HEK293T (cell line): ENCODE measurements at regions not wholly inside any gene's neighbourhood (a gene's known extent, or its start where the extent isn't known, plus 50 kb on each side); places are given as distances from the start of the nearest gene placed in this dataset.

Experiments
- CTCF ChIA-PET: fragments of 350-600 bp; formaldehyde crosslinking; extraction: SDS; loops from one replicate; lab custom pipeline; 2021; ENCODE audit warnings: antibody characterized with exemption, inconsistent platforms; lab: Yijun Ruan, JAX
- POLR2A ChIA-PET: fragments of 350-600 bp; formaldehyde crosslinking; extraction: SDS; loops from one replicate; lab custom pipeline; 2020; ENCODE audit warnings: antibody characterized with exemption, inconsistent platforms; lab: Yijun Ruan, JAX
- DNase-seq: peaks from one replicate; pipeline ENCODE4 v3.0.0; 2012; ENCODE audit warnings: mixed read lengths; ENCODE audit errors: extremely low spot score
- ARNT ChIP-seq: fragments of 450-650 bp; IDR thresholded peaks from 2 replicates; pipeline ENCODE4 v1.6.1; 2017; ENCODE audit warnings: mild to moderate bottlenecking
- BHLHE40 ChIP-seq: fragments of 450-650 bp; IDR thresholded peaks from 2 replicates; pipeline ENCODE4 v1.6.1; 2016; ENCODE audit warnings: mild to moderate bottlenecking, moderate library complexity, borderline replicate concordance
- CTBP1 ChIP-seq: fragments of 450-650 bp; IDR thresholded peaks from 2 replicates; pipeline ENCODE4 v1.6.1; 2016; ENCODE audit warnings: borderline replicate concordance
- ELF4 ChIP-seq: fragments of 450-650 bp; IDR thresholded peaks from 2 replicates; pipeline ENCODE4 v1.6.1; 2017; ENCODE audit warnings: antibody characterized with exemption
- FOXA1 ChIP-seq: fragments of 450-650 bp; IDR thresholded peaks from 2 replicates; pipeline ENCODE4 v1.6.1; 2016; ENCODE audit warnings: mild to moderate bottlenecking
- FOXK2 ChIP-seq: fragments of 450-650 bp; IDR thresholded peaks from 2 replicates; pipeline ENCODE4 v1.6.1; 2016; ENCODE audit warnings: mild to moderate bottlenecking
- FOXM1 ChIP-seq: fragments of 450-650 bp; IDR thresholded peaks from 2 replicates; pipeline ENCODE4 v1.6.1; 2017; ENCODE audit warnings: mild to moderate bottlenecking, borderline replicate concordance
- HDGF ChIP-seq: fragments of 450-650 bp; IDR thresholded peaks from 2 replicates; pipeline ENCODE4 v1.6.1; 2017; ENCODE audit warnings: antibody characterized with exemption, borderline replicate concordance
- L3MBTL2 ChIP-seq: fragments of 450-650 bp; conservative IDR thresholded peaks from 2 replicates; pipeline ENCODE4 v1.6.1; 2016; ENCODE audit warnings: mild to moderate bottlenecking
- LEF1 ChIP-seq: fragments of 450-650 bp; IDR thresholded peaks from 2 replicates; pipeline ENCODE4 v1.6.1; 2017; ENCODE audit warnings: mild to moderate bottlenecking, borderline replicate concordance
- NFRKB ChIP-seq: fragments of 450-650 bp; IDR thresholded peaks from 2 replicates; pipeline ENCODE4 v1.6.1; 2016; ENCODE audit warnings: mild to moderate bottlenecking, moderate library complexity
- SP1 ChIP-seq: fragments of 450-650 bp; IDR thresholded peaks from 2 replicates; pipeline ENCODE4 v1.6.1; 2017
- SUZ12 ChIP-seq: fragments of 450-650 bp; IDR thresholded peaks from 2 replicates; pipeline ENCODE4 v1.6.1; 2016; ENCODE audit warnings: mild to moderate bottlenecking
- TARDBP ChIP-seq: fragments of 450-650 bp; IDR thresholded peaks from 2 replicates; pipeline ENCODE4 v1.6.1; 2016
- ZNF384 ChIP-seq: fragments of 450-650 bp; IDR thresholded peaks from 2 replicates; pipeline ENCODE4 v1.6.1; 2016
- TF ChIP-seq, protein P1 (sequence below): fragments of 450-650 bp; IDR thresholded peaks from 2 replicates; pipeline ENCODE4 v1.6.1; 2016

DNA sequence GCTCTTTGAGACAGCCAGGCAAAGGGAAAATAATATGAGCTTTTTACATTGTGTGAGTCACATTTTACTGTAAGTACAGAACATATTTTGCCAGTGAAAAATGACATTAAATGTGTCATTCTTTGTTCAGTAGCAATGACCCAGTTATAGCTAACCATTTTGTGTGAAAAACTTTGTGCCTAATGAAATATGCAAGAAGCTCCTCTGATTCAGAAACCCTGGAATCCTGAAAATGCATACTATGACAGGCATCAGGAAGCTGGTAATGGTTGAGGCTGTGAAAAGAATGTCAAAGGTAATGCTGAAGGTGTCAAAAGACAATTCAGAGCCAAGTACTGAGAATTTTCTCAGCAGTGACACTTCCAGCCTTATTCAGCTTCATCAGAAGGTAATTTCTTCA, 549.5 kb upstream of the SMIM31 start:
- ChIA-PET POLR2A (no interaction called here), CTCF (no interaction called here)
- DNase-seq, result no peak
- TF ChIP-seq HDGF (no peak), ZNF384 (no peak), LEF1 (no peak), SP1 (no peak), BHLHE40 (no peak), SUZ12 (no peak), ARNT (no peak), TARDBP (no peak), CTBP1 (no peak), FOXA1 (no peak), L3MBTL2 (no peak), FOXM1 (no peak), FOXK2 (no peak), NFRKB (no peak)
- TF ChIP-seq, protein P1, sequence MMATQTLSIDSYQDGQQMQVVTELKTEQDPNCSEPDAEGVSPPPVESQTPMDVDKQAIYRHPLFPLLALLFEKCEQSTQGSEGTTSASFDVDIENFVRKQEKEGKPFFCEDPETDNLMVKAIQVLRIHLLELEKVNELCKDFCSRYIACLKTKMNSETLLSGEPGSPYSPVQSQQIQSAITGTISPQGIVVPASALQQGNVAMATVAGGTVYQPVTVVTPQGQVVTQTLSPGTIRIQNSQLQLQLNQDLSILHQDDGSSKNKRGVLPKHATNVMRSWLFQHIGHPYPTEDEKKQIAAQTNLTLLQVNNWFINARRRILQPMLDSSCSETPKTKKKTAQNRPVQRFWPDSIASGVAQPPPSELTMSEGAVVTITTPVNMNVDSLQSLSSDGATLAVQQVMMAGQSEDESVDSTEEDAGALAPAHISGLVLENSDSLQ, result no peak

DNA sequence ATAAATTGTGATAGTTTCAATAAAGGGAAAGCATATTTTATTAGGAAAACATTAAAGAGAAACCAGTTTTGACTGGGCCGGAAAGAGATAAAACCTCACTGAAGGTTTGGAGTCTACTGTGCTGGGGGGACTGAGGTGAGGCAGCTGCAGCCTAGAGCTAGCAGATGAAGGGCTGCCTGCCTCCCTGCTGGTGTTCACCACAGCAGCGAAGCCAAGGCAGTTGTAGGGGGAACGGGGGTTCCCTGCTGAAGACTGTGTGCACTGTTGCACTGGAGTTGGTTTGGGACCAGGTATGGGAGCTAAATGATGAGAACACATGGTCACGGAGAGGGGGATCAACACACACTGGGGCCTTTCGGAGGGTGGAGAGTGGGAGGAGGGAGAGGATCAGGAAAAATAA, 546.5 kb upstream of the SMIM31 start:
- no peak for DNase-seq

DNA sequence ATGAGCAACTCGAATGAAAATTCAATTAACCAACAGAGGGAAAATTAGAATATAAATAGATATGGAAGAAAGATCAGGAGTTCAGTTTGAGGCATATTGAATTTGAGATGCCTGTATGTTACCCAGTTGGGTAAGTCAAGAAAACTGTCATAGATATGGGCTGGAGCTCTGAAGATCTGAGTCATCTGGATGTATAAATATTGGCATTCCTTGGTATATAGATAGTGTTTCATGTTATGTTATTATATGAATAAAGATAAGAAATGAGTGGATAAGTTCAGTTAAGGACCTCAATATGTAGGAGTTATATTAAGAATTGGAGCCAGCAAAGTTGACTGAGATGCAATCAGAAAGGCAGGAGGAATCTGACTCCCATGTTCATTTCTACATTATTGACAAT, 543.6 kb upstream of the SMIM31 start:
- DNase-seq, result no peak
- no peak for TF ChIP-seq SUZ12
- TF ChIP-seq ELF4, result no peak
- TF ChIP-seq SP1, result no peak
- TF ChIP-seq ARNT, result no peak
- TF ChIP-seq NFRKB, result no peak
- TF ChIP-seq FOXA1, result no peak
- no peak for TF ChIP-seq FOXK2
- no peak for TF ChIP-seq LEF1
- no peak for TF ChIP-seq L3MBTL2
- no peak for TF ChIP-seq TARDBP
- TF ChIP-seq, protein P1, result no peak
- TF ChIP-seq BHLHE40, result no peak
- no peak for TF ChIP-seq HDGF
- POLR2A ChIA-PET, result no interaction called here
- CTCF ChIA-PET, result no interaction called here

More for the DNA sequence above, 546.5 kb upstream of the SMIM31 start:
- ChIA-PET CTCF (no interaction called here), POLR2A (no interaction called here)
- TF ChIP-seq NFRKB, result no peak
- no peak for TF ChIP-seq SUZ12
- TF ChIP-seq FOXA1, result no peak
- TF ChIP-seq CTBP1, result no peak
- no peak for TF ChIP-seq ELF4
- TF ChIP-seq, protein P1, result no peak
- no peak for TF ChIP-seq ZNF384
- no peak for TF ChIP-seq BHLHE40
- no peak for TF ChIP-seq HDGF
- no peak for TF ChIP-seq FOXK2

DNA sequence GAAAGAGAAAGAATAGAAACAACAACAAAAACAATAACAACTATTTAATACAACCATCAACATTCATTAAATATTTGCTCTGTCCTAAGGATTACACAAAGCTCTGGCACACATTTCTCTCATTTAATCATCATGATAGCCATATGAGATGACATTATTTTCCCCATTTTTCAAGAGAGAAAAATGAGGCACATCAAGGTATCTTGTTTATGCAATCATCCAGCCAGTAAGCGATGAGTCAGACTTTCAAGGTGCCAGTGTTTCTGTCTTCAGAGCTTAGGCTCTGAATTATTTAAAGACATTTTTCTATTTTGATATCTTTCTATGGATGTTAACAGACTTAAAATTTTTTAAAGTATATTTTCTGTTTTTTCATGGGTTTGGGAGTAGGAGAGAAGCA, 541.8 kb upstream of the SMIM31 start:
- TF ChIP-seq FOXA1 (no peak), ELF4 (no peak), SUZ12 (no peak), SP1 (no peak), LEF1 (no peak), FOXM1 (no peak), FOXK2 (no peak), HDGF (no peak), TARDBP (no peak), NFRKB (no peak)
- TF ChIP-seq, protein P1, result no peak
- DNase-seq, result no peak
- POLR2A ChIA-PET, result no interaction called here
- CTCF ChIA-PET, result no interaction called here

DNA sequence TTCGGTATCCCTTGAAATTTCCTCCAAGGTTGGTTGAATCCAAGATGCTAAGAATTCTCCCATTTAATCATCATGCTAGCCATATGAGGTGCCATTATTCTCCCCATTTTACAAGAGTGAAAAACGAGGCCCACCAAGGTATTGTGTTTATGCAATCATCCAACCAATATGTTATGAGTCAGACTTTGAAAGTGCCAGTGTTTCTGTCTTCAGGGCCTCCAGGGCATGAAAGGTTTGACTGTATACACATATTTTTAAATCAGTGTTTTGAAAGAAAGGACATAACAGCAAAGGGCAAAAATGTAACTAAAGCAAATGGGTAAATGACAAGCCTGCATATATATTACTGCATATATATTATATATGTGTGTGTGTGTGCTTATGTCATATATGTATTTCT, 541.2 kb upstream of the SMIM31 start:
- ChIA-PET POLR2A (no interaction called here), CTCF (no interaction called here)
- no peak for DNase-seq
- TF ChIP-seq L3MBTL2 (no peak), FOXA1 (no peak), SP1 (no peak), SUZ12 (no peak), ELF4 (no peak), NFRKB (no peak), LEF1 (no peak), CTBP1 (no peak), ARNT (no peak), ZNF384 (no peak), BHLHE40 (no peak), FOXK2 (no peak)
- TF ChIP-seq, protein P1, result no peak
